ENCODE measurements at regions not wholly inside any gene's neighbourhood (a gene's known extent, or its start where the extent isn't known, plus 50 kb on each side); places are given as distances from the start of the nearest gene placed in this dataset.

DNA sequence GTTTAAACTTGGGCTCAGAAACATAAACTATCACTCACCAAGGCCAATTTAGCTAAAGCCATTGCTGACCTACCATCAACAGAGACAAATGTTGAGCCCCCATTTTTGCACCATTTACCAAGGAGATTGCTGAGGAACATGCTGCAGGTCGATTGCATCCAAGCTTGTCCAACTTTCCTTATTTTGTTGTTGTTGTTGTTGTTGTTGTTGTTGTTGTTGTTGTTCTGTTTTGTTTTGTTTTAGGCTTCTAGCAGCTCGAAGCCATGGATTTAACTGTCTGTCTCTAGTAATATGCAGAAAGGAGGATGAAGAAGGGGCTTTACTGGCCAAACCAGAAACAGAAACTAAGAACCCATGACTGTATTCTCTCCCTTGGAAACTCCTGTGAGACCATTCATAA, 571.5 kb downstream of the IRS1 start:
- DNase-seq (ENCODE audit: low read depth in 1 of 2, low spot score in 1 of 2): no peak
- no peak for TF ChIP-seq SPI1 (IDR thresholded peaks at IDR 0.05; ENCODE audit: borderline replicate concordance, low read depth)
- TF ChIP-seq, protein P1, sequence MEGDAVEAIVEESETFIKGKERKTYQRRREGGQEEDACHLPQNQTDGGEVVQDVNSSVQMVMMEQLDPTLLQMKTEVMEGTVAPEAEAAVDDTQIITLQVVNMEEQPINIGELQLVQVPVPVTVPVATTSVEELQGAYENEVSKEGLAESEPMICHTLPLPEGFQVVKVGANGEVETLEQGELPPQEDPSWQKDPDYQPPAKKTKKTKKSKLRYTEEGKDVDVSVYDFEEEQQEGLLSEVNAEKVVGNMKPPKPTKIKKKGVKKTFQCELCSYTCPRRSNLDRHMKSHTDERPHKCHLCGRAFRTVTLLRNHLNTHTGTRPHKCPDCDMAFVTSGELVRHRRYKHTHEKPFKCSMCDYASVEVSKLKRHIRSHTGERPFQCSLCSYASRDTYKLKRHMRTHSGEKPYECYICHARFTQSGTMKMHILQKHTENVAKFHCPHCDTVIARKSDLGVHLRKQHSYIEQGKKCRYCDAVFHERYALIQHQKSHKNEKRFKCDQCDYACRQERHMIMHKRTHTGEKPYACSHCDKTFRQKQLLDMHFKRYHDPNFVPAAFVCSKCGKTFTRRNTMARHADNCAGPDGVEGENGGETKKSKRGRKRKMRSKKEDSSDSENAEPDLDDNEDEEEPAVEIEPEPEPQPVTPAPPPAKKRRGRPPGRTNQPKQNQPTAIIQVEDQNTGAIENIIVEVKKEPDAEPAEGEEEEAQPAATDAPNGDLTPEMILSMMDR (IDR thresholded peaks at IDR 0.05; ENCODE audit: insufficient read depth, low read length): no peak
- no peak for TF ChIP-seq GABPA (IDR thresholded peaks at IDR 0.05; ENCODE audit: low read depth)
- TF ChIP-seq, protein P2, sequence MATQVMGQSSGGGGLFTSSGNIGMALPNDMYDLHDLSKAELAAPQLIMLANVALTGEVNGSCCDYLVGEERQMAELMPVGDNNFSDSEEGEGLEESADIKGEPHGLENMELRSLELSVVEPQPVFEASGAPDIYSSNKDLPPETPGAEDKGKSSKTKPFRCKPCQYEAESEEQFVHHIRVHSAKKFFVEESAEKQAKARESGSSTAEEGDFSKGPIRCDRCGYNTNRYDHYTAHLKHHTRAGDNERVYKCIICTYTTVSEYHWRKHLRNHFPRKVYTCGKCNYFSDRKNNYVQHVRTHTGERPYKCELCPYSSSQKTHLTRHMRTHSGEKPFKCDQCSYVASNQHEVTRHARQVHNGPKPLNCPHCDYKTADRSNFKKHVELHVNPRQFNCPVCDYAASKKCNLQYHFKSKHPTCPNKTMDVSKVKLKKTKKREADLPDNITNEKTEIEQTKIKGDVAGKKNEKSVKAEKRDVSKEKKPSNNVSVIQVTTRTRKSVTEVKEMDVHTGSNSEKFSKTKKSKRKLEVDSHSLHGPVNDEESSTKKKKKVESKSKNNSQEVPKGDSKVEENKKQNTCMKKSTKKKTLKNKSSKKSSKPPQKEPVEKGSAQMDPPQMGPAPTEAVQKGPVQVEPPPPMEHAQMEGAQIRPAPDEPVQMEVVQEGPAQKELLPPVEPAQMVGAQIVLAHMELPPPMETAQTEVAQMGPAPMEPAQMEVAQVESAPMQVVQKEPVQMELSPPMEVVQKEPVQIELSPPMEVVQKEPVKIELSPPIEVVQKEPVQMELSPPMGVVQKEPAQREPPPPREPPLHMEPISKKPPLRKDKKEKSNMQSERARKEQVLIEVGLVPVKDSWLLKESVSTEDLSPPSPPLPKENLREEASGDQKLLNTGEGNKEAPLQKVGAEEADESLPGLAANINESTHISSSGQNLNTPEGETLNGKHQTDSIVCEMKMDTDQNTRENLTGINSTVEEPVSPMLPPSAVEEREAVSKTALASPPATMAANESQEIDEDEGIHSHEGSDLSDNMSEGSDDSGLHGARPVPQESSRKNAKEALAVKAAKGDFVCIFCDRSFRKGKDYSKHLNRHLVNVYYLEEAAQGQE (IDR thresholded peaks at IDR 0.05; ENCODE audit: insufficient replicate concordance, low read depth): no peak
- no peak for TF ChIP-seq POLR2AphosphoS5 (IDR thresholded peaks at IDR 0.05; ENCODE audit: low read depth)
- H3K27ac ChIP-seq (replicated peaks): no peak overlapping the region

DNA sequence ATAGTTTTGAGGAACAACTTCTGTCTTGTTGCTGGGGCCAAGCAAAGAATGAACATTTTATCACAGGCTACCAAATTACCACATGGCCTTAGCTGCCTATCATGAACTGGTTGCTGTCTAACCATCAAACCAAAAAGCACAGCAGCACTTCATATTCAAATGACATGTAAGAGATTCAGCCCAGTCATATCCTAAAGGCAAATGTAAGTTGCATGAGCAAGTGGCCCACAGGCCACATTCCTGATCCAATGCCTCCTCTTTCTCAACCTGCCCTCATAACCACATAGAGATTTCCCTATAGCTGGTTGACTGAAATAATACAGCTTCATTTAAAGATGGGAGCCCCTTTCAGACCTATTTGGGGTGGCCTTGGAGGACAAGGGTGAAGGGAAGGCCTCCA, 572.3 kb downstream of the IRS1 start:
- no peak for TF ChIP-seq SPI1 (IDR thresholded peaks at IDR 0.05; ENCODE audit: borderline replicate concordance, low read depth)
- TF ChIP-seq, protein P1 (IDR thresholded peaks at IDR 0.05; ENCODE audit: insufficient read depth, low read length): no peak
- TF ChIP-seq, protein P2 (IDR thresholded peaks at IDR 0.05; ENCODE audit: insufficient replicate concordance, low read depth): no peak
- TF ChIP-seq GABPA (IDR thresholded peaks at IDR 0.05; ENCODE audit: low read depth): no peak
- TF ChIP-seq POLR2AphosphoS5 (IDR thresholded peaks at IDR 0.05; ENCODE audit: low read depth): no peak
- Histone ChIP-seq H3K27ac (replicated peaks) (no peak overlapping the region), H3K4me3 (replicated peaks; ENCODE audit: insufficient read depth, low read length) (no peak overlapping the region), H3K27me3 (ENCODE audit: insufficient read depth, poor library complexity, severe bottlenecking) (no peaks in the 10 kb centered on the region)
- DNase-seq (ENCODE audit: low read depth in 1 of 2, low spot score in 1 of 2): no peak

More for the DNA sequence above, 571.5 kb downstream of the IRS1 start:
- Histone ChIP-seq H3K4me3 (replicated peaks; ENCODE audit: insufficient read depth, low read length) (no peak overlapping the region), H3K27me3 (ENCODE audit: insufficient read depth, poor library complexity, severe bottlenecking) (no peaks in the 10 kb centered on the region)

DNA sequence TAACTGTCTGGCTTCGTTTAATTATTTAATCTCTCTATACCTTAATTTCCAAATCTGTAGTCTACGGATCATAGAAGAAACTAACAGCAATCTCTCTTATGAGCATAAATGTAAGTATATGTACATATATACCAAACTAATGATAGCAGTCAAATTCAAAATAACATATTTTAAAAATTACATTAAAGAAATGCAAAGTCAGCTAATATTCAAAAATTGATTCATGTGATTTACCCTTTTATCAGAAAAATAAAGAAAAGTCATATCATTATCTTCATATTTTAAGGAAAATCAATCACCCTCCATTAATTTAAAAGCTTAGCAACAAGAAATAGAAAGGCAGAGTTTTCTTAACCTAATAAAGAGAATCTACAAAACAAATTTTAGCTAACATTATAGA, 575.9 kb downstream of the IRS1 start:
- Histone ChIP-seq H3K4me3 (replicated peaks; ENCODE audit: insufficient read depth, low read length) (no peak overlapping the region), H3K27me3 (ENCODE audit: insufficient read depth, poor library complexity, severe bottlenecking) (no peaks in the 10 kb centered on the region), H3K27ac (replicated peaks) (no peak overlapping the region)
- TF ChIP-seq GABPA (IDR thresholded peaks at IDR 0.05; ENCODE audit: low read depth) (no peak), POLR2AphosphoS5 (IDR thresholded peaks at IDR 0.05; ENCODE audit: low read depth) (no peak), SPI1 (IDR thresholded peaks at IDR 0.05; ENCODE audit: borderline replicate concordance, low read depth) (no peak)
- TF ChIP-seq, protein P1 (IDR thresholded peaks at IDR 0.05; ENCODE audit: insufficient read depth, low read length): no peak
- TF ChIP-seq, protein P2 (IDR thresholded peaks at IDR 0.05; ENCODE audit: insufficient replicate concordance, low read depth): no peak
- no peak for DNase-seq (ENCODE audit: low read depth in 1 of 2, low spot score in 1 of 2)
